GM12891 (cell line): ENCODE measurements at regions not wholly inside any gene's neighbourhood (a gene's known extent, or its start where the extent isn't known, plus 50 kb on each side); places are given as distances from the start of the nearest gene placed in this dataset.

Source experiments
- POLR2A ChIP-seq: IDR thresholded peaks from 2 replicates; pipeline ENCODE4 v1.6.1; 2011; ENCODE audit warnings: low read depth, low read length, control low read depth
- POLR2AphosphoS5 ChIP-seq: IDR thresholded peaks from 2 replicates; pipeline ENCODE4 v1.6.1; 2011; ENCODE audit warnings: low read depth, low read length, control low read depth
- POU2F2 ChIP-seq: IDR thresholded peaks from 2 replicates; pipeline ENCODE4 v1.6.1; 2011; ENCODE audit warnings: low read depth, mild to moderate bottlenecking, control low read depth, low read length, moderate library complexity
- SPI1 ChIP-seq: IDR thresholded peaks from 2 replicates; pipeline ENCODE4 v1.6.1; 2011; ENCODE audit warnings: low read depth, low read length, control low read depth
- TAF1 ChIP-seq: IDR thresholded peaks from 2 replicates; pipeline ENCODE4 v1.6.1; 2011; ENCODE audit warnings: low read depth, low read length, control low read depth

DNA sequence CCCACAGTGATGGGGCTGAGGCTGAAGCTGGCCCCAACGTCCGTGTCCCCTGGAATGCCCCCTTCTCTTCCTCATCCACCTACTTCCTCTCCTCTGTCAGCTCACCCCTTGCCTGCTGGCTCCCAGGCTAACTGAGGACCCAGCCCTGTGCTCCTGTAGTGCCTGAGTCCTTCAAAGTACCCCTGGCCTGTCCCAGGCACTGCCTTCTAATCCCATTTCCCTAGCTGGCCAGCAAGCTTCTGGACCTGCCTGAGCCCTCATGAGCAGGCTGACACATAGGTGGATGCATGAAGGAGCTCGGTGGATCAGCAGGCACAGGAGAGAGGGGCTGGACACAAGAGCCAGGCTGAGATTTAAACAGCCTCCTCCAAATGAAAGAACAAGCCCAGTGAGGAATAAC lies 650.8 kb downstream of the NPHP4 start:
- TF ChIP-seq POLR2A (no peak), POLR2AphosphoS5 (no peak), TAF1 (no peak), SPI1 (no peak), POU2F2 (no peak)
